ENCODE measurements at regions not wholly inside any gene's neighbourhood (a gene's known extent, or its start where the extent isn't known, plus 50 kb on each side); places are given as distances from the start of the nearest gene placed in this dataset.

- TF ChIP-seq CTCF (conservative IDR thresholded peaks at IDR 0.05; ENCODE audit: control insufficient read depth, insufficient read depth, low read depth, low read length): no peak
- DNase-seq (ENCODE audit: low read depth): peak; percentile 61
- H3K4me3 ChIP-seq (ENCODE audit: control insufficient read depth, low read depth, low read length): no peak overlapping the region
These were observed 187.3 kb upstream of the JAG1 start for GRCh38 chr20:10861090-10861489.

- no peak overlapping the region for H3K4me3 ChIP-seq (ENCODE audit: control insufficient read depth, low read depth, low read length)
- no peak for DNase-seq (ENCODE audit: low read depth)
- TF ChIP-seq CTCF (conservative IDR thresholded peaks at IDR 0.05; ENCODE audit: control insufficient read depth, insufficient read depth, low read depth, low read length): no peak
These were observed 187.8 kb upstream of the JAG1 start for GRCh38 chr20:10861619-10862018.

GRCh38 chr20:10863337-10864060 lies 189.7 kb upstream of the JAG1 start:
- H3K4me3 ChIP-seq (ENCODE audit: control insufficient read depth, low read depth, low read length): no peak overlapping the region
- peak; percentile 86 for DNase-seq (ENCODE audit: low read depth)
- no peak for TF ChIP-seq CTCF (conservative IDR thresholded peaks at IDR 0.05; ENCODE audit: control insufficient read depth, insufficient read depth, low read depth, low read length)

GRCh38 chr20:10864076-10864672 lies 190.4 kb upstream of the JAG1 start:
- TF ChIP-seq CTCF (conservative IDR thresholded peaks at IDR 0.05; ENCODE audit: control insufficient read depth, insufficient read depth, low read depth, low read length): no peak
- H3K4me3 ChIP-seq (ENCODE audit: control insufficient read depth, low read depth, low read length): no peak overlapping the region
- DNase-seq (ENCODE audit: low read depth): peak; percentile 43

- TF ChIP-seq CTCF (conservative IDR thresholded peaks at IDR 0.05; ENCODE audit: control insufficient read depth, insufficient read depth, low read depth, low read length): no peak
- no peak for DNase-seq (ENCODE audit: low read depth)
These were observed 194.5 kb upstream of the JAG1 start for GRCh38 chr20:10868299-10868698.

GRCh38 chr20:10873026-10873425 lies 199.2 kb upstream of the JAG1 start:
- no peak overlapping the region for H3K4me3 ChIP-seq (ENCODE audit: control insufficient read depth, low read depth, low read length)
- no peak for DNase-seq (ENCODE audit: low read depth)
- TF ChIP-seq CTCF (conservative IDR thresholded peaks at IDR 0.05; ENCODE audit: control insufficient read depth, insufficient read depth, low read depth, low read length): no peak

More at GRCh38 chr20:10868299-10868698, 194.5 kb upstream of the JAG1 start:
- no peak overlapping the region for H3K4me3 ChIP-seq (ENCODE audit: control insufficient read depth, low read depth, low read length)

All from fibroblast of mammary gland (primary cell).